ENCODE measurements at regions not wholly inside any gene's neighbourhood (a gene's known extent, or its start where the extent isn't known, plus 50 kb on each side); places are given as distances from the start of the nearest gene placed in this dataset.

DNA sequence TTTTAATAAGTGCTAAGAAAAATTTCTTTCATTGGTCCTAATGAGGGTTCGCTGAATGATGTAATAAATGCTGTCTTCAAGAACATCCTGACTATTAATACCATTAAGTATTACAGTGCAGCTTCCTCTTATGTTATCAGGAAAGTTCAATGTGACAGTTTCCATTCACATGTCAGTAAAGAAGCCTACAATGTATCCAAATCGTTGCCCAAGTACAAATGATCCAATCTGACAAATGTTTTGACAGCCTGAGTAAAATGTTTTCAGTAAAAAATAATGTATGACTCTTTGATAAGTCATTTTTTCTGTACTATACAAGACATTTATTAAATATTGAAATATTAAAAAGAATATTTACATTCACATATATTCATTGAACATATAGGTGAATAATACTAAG, 496.1 kb upstream of the MANEA start:
- Histone ChIP-seq H4K20me1 (ENCODE audit: insufficient read depth) (no peaks in the 10 kb centered on the region), H3K9ac (ENCODE audit: low read length) (no peak overlapping the region), H3K36me3 (ENCODE audit: control insufficient read depth in 1 of 2, insufficient read depth in 2 of 2, low read length in 2 of 2) (no peaks in the 10 kb centered on the region), H2AFZ (ENCODE audit: low read depth, low read length, poor library complexity, severe bottlenecking) (no peak overlapping the region), H3K79me2 (ENCODE audit: insufficient read depth, low read length) (no peaks in the 10 kb centered on the region), H3K27me3 (ENCODE audit: insufficient read depth, low read length) (no peaks in the 10 kb centered on the region), H3K27ac (ENCODE audit: low read depth, low read length) (no peak overlapping the region), H3K4me2 (ENCODE audit: low read length) (no peak overlapping the region), H3K9me3 (ENCODE audit: control insufficient read depth in 1 of 2, insufficient read depth in 1 of 2, low read depth in 1 of 2, low read length in 2 of 2) (no peaks in the 10 kb centered on the region; a peak in 1 of 4 replicates), H3K9me2 (ENCODE audit: insufficient read depth) (no peaks in the 10 kb centered on the region), H3K4me3 (replicated peaks in 1 of 2; ENCODE audit: low read depth in 1 of 2, low read length in 2 of 2) (no peak overlapping the region), H3K4me1 (ENCODE audit: control insufficient read depth in 1 of 2, insufficient read depth in 2 of 2, low read length in 2 of 2) (no peaks in the 10 kb centered on the region)
- intact Hi-C loops (cut with micrococcal nuclease), result no loop called here
- ATAC-seq (no peak), DNase-seq (ENCODE audit: low read depth, low spot score) (no peak)
- ChIA-PET RAD21 (ENCODE audit: low non-redundant PET in 1 of 2, low total read pairs in 2 of 2, uncharacterized antibody in 2 of 2, unreplicated experiment in 2 of 2) (no interaction called here), POLR2A (no interaction called here), CTCF (no interaction called here)
- no peak for TF ChIP-seq RAD21 (IDR thresholded peaks at IDR 0.05; ENCODE audit: low read depth)
- no peak for TF ChIP-seq SP1 (IDR thresholded peaks at IDR 0.05; ENCODE audit: low read depth)
- no peak for TF ChIP-seq JUND (IDR thresholded peaks at IDR 0.05)
- no peak for TF ChIP-seq POLR2A (IDR thresholded peaks at IDR 0.05; ENCODE audit: borderline replicate concordance, extremely low read depth, insufficient read depth, insufficient read length)
- no peak for TF ChIP-seq SIN3A (IDR thresholded peaks at IDR 0.05; ENCODE audit: low read depth)
- TF ChIP-seq, protein P1, sequence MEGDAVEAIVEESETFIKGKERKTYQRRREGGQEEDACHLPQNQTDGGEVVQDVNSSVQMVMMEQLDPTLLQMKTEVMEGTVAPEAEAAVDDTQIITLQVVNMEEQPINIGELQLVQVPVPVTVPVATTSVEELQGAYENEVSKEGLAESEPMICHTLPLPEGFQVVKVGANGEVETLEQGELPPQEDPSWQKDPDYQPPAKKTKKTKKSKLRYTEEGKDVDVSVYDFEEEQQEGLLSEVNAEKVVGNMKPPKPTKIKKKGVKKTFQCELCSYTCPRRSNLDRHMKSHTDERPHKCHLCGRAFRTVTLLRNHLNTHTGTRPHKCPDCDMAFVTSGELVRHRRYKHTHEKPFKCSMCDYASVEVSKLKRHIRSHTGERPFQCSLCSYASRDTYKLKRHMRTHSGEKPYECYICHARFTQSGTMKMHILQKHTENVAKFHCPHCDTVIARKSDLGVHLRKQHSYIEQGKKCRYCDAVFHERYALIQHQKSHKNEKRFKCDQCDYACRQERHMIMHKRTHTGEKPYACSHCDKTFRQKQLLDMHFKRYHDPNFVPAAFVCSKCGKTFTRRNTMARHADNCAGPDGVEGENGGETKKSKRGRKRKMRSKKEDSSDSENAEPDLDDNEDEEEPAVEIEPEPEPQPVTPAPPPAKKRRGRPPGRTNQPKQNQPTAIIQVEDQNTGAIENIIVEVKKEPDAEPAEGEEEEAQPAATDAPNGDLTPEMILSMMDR (IDR thresholded peaks at IDR 0.05 in 2 of 3, conservative IDR thresholded peaks at IDR 0.05 in 1 of 3; ENCODE audit: borderline replicate concordance in 1 of 3, insufficient read depth in 1 of 3, low read depth in 2 of 3, low read length in 2 of 3), result no peak
- no peak for TF ChIP-seq POLR2AphosphoS5 (IDR thresholded peaks at IDR 0.05; ENCODE audit: low read depth, low read length)
- TF ChIP-seq ZNF274 (IDR thresholded peaks at IDR 0.05; ENCODE audit: low read depth, low read length), result no peak
- no peak for TF ChIP-seq YY1 (IDR thresholded peaks at IDR 0.05; ENCODE audit: extremely low read depth, insufficient replicate concordance, low read depth, low read length)
- TF ChIP-seq FOSL1 (IDR thresholded peaks at IDR 0.05; ENCODE audit: low read depth), result no peak
- no peak for TF ChIP-seq ZFX (IDR thresholded peaks at IDR 0.05)
- TF ChIP-seq TCF7L2 (IDR thresholded peaks at IDR 0.05; ENCODE audit: borderline replicate concordance, extremely low read depth, insufficient read depth, insufficient read length), result no peak
- TF ChIP-seq, protein P2, sequence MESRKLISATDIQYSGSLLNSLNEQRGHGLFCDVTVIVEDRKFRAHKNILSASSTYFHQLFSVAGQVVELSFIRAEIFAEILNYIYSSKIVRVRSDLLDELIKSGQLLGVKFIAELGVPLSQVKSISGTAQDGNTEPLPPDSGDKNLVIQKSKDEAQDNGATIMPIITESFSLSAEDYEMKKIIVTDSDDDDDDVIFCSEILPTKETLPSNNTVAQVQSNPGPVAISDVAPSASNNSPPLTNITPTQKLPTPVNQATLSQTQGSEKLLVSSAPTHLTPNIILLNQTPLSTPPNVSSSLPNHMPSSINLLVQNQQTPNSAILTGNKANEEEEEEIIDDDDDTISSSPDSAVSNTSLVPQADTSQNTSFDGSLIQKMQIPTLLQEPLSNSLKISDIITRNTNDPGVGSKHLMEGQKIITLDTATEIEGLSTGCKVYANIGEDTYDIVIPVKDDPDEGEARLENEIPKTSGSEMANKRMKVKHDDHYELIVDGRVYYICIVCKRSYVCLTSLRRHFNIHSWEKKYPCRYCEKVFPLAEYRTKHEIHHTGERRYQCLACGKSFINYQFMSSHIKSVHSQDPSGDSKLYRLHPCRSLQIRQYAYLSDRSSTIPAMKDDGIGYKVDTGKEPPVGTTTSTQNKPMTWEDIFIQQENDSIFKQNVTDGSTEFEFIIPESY (IDR thresholded peaks at IDR 0.05; ENCODE audit: extremely low read depth, insufficient replicate concordance, low read length), result no peak
- TF ChIP-seq EZH2 (IDR thresholded peaks at IDR 0.05), result no peak
- TF ChIP-seq EGR1 (IDR thresholded peaks at IDR 0.05; ENCODE audit: low read depth), result no peak
- no TSS peak for BruUV-seq (replicated peaks)
